IPS-NIHi11 (cell line): ENCODE measurements at regions not wholly inside any gene's neighbourhood (a gene's known extent, or its start where the extent isn't known, plus 50 kb on each side); places are given as distances from the start of the nearest gene placed in this dataset.

Experiments
- DNase-seq: peaks from one replicate; pipeline ENCODE4 v3.0.0; 2012; ENCODE audit warnings: mixed read lengths, low spot score

DNA sequence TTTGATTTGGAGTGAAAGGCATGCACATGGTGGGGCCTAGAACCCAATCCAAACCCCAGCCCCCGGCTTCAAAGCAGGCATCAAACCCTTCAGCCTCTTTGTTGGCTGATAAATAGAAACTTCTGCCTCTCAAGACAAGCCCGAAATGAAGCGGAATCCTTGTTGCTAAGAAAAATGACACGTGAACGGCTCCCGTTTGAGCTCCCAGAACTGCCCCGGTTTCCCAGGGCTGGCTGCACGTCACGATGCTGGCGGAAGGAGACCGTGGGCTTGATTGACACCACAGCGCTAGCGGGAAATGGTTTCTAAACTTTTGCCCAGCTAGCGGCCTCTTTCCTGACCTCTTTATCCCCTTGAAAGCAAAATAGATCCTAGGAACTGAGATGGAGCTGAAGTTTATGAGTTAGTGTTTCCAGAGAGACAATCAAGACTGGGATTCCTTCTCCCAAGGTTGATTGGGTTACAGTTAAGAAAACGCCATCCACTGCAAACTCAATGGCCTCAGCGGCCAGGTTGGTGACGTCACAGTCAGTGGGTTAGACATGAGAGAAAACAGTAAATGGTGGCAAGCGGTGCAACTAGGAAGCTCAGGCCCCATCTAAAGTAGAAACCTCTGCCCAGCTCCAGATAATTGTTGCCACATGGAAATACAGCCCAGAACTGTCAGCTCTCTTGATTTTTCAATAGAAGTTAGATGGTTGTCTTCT is 117.0 kb downstream of the ANKRD60 start:
- DNase-seq = no peak

DNA sequence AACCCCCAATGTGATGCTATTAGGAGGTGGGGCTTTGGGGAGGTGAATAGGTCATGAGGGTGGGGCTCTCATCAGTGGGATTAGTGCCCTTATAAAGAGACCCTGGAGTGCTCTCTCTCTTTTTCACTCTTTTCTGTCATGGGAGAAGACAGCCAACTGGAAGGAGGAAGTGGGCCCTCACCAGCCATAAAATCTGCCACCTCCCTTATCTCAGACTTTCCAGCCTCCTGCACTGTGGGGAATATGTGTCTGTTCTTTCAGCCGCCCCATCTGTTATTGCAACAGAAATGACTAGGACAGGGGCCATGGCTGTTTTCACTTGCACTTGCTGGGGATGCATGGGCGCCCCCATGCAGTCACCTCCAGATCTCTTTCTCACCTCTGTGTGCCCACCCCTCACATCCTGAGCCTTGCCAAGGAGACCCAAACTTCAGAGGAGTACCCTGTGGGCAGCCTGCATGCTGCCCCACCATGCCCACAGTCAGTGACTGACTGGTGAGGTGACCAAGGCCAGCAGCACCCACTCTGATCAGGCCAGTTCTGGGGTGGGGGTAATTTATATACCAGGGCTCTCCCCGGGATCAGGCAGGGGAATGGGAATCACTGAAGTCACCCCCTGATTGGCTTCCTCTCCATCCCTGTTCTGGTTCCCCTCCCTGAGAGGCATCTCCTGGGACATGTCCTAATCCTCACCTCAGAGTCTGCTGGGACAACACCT is 118.4 kb downstream of the ANKRD60 start:
- DNase-seq = no peak

- DNase-seq = no peak
These were observed 119.2 kb downstream of the ANKRD60 start for GRCh38 chr20:58109126-58109880.

GRCh38 chr20:58107533-58107932 is 120.9 kb downstream of the ANKRD60 start:
- DNase-seq = no peak

GRCh38 chr20:58106143-58106750 is 122.2 kb downstream of the ANKRD60 start:
- DNase-seq = no peak

GRCh38 chr20:58103961-58104360 is 124.5 kb downstream of the ANKRD60 start:
- DNase-seq = no peak

DNA sequence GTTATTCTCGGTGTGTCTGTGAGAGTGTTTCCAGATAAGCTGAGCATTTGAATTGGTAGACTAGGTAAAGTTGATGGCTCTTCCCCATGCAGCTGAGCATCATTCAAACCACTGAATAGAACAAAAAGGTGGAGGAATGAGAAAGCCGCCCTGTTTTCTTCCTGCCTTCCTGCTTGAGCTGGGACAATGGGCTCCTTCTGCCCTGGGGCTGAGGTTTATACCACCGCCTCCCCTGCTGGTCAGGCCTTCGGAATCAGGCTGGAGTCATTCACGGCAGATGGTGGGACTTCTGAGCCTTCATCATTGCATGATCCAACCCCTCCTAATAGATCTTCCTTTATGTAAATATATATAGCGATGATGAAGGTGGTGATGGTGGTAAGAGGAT is 124.9 kb downstream of the ANKRD60 start:
- DNase-seq = no peak

GRCh38 chr20:58102744-58103516 is 125.5 kb downstream of the ANKRD60 start:
- no peak for DNase-seq

DNA sequence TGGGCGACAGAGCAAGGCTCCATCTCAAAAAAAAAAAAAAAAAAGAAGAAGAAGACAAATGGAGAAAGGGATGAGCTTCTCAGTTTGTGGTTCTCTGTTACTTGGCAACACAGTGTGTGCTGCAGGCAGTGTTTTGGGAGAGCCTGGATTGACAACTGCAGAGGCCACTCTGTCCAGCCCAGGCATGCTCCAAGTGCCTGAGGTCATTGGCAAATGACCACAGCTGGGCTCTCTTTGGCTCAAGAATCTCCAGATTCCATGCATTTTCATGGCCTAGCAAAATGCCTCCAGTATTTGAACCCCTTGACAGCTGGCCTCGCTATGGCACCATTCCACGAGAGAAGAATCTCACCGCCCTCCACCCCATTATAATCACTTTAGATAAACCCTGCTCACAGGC is 126.2 kb downstream of the ANKRD60 start:
- DNase-seq = no peak

- DNase-seq = no peak
These were observed 127.6 kb downstream of the ANKRD60 start for GRCh38 chr20:58100731-58101356.

GRCh38 chr20:58099956-58100730 is 128.3 kb downstream of the ANKRD60 start:
- no peak for DNase-seq

- DNase-seq = no peak
These were observed 129.0 kb downstream of the ANKRD60 start for GRCh38 chr20:58099291-58099935.

DNA sequence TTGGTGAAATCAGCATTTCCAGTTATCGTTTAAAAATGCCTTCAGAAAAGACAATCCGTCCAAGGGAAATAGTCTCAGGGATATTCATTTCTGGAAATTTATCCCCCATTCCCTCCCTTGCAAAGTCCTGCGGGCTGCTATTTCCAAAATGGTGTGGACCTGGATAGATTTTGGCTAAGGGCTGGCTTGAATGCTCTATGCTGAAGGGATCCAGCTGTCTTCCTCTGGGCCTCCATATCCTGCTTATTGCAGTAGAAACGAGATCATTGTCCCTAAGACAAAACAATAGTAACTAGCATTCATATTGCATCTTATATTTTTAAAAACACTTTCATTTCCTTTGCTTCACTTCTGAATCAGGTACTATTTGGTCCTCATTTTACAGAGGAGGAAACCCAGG is 129.9 kb downstream of the ANKRD60 start:
- no peak for DNase-seq

- no peak for DNase-seq
These were observed 130.5 kb downstream of the ANKRD60 start for GRCh38 chr20:58097943-58098342.

GRCh38 chr20:58097429-58097828 is 131.0 kb downstream of the ANKRD60 start:
- DNase-seq = no peak

DNA sequence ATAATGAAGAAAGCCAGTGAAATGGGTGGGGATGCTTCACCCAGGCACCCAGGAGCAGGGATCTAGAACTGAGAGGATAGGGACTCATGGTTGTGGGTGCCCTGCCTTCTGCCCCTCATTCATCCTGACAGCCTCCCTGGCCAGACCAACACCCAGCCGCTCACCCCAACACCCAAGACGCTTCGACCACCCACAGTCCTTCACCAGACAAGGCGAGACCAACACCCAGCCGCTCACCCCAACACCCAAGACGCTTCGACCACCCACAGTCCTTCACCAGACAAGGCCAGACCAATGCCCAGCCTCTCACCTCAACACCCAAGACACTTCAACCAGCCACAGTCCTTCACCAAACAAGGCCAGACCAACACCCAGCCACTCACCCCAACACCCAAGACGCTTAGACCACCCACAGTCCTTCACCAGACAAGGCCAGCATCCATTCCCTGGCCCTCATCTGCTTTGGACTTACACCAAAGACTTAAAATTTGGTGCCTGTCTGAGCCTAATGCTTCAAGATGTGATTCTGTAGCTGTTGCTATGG is 131.5 kb downstream of the ANKRD60 start:
- no peak for DNase-seq

DNA sequence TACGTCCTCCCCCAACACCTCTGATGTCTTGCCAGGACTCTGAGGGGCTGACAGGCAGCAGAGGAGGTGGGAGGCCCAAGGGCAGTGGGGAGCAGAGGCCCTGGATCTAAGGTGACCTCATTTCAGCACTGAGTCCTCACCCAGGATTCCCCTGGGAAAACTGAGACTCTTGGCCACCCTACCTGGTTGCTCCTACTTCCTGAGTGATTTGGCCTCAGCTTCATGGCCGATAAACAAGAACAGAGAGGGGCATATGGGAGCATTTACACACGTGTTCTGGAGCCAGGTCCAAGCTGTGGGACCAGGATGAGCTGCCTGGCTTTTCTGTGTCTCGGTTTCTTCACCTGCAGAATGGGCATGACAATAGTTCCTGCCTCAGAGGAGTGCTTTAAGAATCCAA is 133.8 kb downstream of the ANKRD60 start:
- no peak for DNase-seq

GRCh38 chr20:58094160-58094559 is 134.3 kb downstream of the ANKRD60 start:
- no peak for DNase-seq

DNA sequence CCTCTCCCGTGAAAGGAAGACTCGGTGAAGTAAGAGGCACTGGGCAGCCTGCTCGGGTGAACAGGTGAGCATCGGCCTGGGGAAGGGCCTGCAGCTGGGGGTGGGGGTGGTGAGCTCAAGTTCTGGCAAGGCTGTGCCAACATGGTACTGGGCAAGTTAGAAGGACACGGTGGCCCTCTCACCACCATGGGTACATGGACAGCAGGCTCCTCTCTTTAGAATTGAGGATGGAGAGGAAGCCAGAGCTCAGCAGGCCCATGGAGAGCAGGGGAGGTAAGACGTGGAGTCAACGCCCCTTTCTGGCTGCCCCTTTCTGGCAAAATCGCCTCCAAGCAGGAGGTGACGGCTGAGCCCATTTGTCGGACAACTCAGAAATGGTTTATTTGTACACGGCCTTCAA is 135.6 kb downstream of the ANKRD60 start:
- no peak for DNase-seq

DNA sequence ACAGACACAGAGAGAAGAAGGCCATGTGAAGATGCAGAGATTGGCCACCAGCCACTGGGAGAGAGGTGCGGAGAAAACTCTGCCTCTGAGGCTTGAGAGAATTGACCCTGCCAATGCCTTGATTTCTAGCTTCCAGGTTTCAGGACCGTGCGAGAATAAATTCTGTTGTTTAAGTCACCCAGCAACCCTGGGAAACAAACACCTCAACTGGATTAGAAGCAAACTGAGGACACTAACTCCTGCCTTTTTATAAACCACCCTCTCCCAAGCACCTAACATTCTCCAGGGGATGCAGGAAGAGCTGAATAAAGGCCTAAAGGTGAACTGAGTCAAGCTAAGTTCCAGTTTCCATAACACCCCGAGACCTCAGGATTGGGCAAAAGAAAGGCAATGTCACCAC is 136.1 kb downstream of the ANKRD60 start:
- no peak for DNase-seq
